IPS-NIHi7 (cell line): ENCODE measurements at regions not wholly inside any gene's neighbourhood (a gene's known extent, or its start where the extent isn't known, plus 50 kb on each side); places are given as distances from the start of the nearest gene placed in this dataset.
A peak's percentile ranks its signal among the peaks of the same experiment; 100 is the strongest.
"Not testable (repeated sequence)": the region's sequence is repeated elsewhere in the genome, so short reads cannot be mapped to it uniquely, and the experiment has no call there.

ENCODE experiments used
- DNase-seq: peaks from one replicate; pipeline ENCODE4 v3.0.0; 2012; ENCODE audit warnings: mixed read lengths; ENCODE audit errors: extremely low spot score

- no peak for DNase-seq
Observed at GRCh38 chr10:111579473-111579872, 502.6 kb downstream of the ADRA2A start.

- DNase-seq: no peak
Observed at GRCh38 chr10:111590703-111591102, 513.9 kb downstream of the ADRA2A start.

DNA sequence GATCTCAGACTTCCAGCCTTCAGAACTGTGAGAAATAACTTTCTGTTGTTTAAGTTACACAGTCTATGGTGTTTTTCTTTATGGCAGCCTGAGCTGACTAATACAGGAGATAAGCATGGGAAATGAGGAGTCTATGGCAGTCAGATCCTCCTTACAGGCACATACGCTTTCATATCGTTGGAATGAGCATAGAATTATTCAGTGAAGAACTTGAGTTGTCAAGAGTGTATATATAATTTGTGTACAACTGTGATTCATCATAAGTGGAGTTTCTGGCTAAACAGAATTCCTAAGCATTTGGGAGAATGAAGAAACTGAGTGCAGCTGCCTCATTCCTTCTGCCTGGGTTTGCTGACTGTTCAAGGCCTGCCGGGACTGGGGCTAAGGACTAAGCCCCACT lies 516.7 kb downstream of the ADRA2A start:
- no peak for DNase-seq

DNA sequence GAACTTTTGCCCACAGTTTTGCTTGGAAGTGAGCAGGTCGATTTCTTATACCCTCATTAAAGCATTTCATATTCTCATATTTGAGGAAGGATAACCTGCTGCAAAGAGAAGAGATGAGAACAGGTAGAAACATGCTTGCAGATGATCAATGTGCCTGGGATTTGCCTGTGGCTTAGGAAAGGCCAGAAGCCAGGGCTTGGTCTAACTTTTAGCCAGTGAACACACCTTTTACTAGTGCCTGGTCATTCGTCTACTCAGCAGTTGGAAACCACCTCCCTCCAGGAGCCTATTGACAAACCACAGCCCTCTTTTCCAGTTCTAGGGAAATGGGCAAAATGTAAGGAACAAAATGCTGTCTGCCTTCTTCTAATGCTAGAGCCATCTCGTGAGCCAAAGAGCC lies 518.3 kb downstream of the ADRA2A start:
- no peak for DNase-seq

- peak; percentile 70 for DNase-seq
Observed at GRCh38 chr10:111598433-111599059, 521.7 kb downstream of the ADRA2A start.

DNA sequence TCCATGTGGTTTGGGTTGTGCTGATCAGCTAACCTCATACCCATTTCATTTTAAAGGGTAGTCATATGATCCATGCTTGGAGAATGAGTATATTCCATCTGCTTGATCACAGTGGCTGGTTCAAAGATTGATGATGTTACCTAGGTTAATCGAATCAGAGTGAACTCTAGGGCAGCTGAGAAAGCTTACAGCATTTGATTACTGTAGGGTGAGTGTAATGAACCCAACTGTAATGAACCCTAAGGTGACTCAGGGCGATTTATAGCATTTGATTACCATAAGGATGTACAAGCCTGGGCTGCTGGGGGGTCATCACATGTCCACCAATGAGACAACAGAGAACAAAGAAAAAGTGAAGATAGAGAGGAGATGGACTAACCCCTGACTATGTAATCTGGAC lies 523.1 kb downstream of the ADRA2A start:
- DNase-seq: no peak

DNA sequence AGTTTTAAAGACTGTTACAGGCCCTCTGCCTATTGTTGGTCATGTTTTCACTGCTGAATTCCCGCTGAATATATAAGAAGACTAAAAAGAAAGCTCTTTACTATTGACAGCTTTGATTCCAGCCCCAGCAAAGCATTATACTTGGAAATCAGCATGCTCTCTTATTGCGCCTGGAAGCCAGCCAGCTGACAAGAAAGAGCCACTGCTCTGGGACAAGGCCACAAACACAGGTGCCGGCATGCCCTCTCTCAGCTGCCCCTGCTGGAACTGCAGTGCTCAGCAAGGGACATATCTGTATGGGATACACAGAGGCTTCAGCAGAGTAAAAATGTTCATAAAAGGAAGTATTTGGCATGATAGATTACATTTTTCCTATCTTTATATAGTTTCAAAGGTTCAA lies 523.9 kb downstream of the ADRA2A start:
- peak; percentile 12 for DNase-seq

DNA sequence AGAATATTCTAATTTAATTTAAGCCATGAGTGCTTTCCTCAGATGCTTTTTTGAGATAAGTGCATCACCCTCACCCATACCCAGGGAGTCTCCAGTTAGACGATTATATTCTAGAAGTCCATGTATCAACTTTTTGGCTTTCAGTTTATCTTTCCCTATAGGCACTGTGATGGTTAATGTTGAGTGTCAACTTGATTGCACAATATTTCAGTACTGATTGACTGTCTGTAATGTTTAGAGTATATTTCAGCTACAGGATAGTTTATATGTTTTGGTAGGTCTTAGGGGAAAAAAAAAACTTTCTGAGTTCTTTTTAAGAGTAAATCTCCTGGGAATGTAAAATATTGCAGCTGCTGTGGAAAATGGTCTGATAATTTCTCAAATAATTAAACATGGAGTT lies 535.4 kb downstream of the ADRA2A start:
- DNase-seq: no peak

DNA sequence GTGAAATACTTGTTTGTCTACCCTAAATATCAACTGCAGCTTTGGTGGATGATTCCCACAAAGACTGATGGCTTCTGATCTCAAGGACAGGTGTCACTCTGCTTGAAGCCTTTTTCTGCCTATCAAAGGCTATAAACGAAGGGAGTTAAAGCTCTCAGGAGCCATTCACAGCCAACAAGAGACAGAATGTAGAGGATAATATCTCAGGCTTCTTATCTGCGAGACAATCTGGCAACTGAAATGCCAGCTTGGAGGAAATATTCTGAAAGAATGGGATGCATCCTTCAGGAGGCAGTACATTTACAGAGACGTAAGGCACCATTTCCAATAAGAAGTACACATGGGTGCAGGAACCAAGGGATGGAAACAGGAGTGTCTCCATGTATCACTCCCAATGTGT lies 549.4 kb downstream of the GPAM start:
- DNase-seq: no peak

GRCh38 chr10:111646021-111646420 lies 537.5 kb downstream of the GPAM start:
- DNase-seq: no peak

- no peak for DNase-seq
Observed at GRCh38 chr10:111648046-111648445, 535.5 kb downstream of the GPAM start.

- not testable (repeated sequence) for DNase-seq
Observed at GRCh38 chr10:111649080-111649479, 534.5 kb downstream of the GPAM start.

DNA sequence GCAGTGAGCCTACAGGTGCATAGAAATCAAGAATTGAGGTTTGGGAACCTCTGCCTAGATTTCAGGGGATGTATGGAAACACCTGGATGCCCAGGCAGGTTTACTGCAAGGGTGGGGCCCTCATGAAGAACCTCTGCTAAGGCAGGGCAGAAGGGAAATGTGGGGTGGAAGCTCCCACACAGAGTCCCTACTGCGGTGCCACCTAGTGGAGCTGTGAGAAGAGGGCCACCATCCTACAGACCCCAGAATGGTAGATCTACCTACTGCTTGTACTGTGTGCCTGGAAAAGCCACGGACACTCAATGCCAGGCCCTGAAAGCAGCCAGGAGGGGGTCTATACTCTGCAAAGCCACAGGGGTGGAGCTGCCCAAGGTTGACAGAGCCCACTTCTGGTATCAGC lies 533.5 kb downstream of the GPAM start:
- DNase-seq: no peak

DNA sequence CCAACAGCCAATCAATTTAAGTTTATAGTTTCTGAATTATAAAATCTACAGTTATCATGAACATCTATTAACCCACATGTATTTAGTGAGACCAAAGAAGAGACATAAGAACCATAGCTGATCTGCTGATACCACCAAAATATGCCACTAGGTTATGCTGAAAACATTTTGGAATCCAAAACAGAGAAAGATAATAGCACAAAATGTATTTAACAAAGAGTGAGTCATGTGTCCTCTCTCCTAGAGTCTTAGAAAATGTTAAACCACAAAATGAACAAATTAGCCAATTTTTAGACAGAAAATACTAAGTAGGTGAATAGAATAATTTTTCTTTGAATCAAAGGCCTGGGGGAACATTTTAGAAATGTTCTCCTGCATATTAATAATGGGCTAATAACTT lies 527.5 kb downstream of the GPAM start:
- no peak for DNase-seq

GRCh38 chr10:111677759-111678158 lies 505.8 kb downstream of the GPAM start:
- no peak for DNase-seq

DNA sequence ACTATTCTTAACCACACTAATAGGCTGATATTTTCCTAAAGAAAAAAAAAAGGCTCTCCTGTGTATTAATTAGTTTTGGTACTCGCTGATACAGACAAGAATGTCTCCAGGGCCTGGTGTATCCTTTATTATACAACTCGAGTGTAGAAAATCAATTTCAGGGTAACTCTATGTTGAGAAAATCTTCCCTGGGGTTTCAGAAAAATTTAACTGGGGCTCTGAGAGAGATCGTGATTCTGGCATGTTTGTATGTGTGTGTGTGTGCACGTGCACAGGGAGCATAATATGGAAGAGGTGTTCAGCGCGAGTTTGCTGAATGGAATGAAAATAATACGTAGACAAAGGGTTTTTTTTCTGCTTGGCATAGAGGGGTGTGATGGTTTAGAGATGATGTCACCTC lies 496.8 kb downstream of the GPAM start:
- DNase-seq: no peak

- DNase-seq: no peak
Observed at GRCh38 chr10:111698711-111699110, 484.9 kb downstream of the GPAM start.

DNA sequence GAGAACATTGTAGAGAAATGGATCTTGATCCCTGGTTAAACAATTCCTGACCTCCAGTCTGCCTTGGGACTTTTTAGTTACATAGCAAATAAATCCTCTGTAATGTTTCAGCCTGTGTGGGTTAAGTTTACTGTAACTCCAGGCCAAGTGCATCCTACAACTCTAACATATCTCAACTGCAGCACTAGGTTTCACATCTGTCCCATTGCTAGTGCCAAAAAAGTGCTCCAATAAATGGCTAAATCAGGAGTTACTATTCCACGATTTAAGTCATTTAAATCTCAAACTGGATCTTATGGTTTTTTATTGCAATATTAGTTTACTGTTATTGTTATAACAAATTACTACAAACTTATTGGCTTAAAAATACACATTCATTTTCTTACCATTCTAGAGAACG lies 479.6 kb downstream of the GPAM start:
- no peak for DNase-seq

DNA sequence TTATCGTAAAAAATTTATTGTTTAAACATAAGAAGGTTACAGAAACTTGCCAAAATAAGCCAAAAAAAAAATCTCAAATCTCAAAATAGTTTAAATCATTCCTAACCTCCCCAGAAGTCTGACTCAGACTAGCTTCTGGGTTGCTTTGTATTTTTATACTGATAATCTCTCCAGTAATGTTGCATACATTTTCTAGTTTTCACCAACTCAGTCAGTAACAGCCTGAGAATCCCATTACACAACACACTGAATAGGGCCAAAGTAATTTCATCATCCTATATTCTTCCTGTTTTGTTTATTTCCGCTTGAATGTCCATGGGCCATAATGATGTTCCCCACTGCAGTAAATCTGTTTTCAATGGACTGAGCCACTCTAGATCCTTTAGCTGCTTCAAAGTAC lies 478.5 kb downstream of the GPAM start:
- DNase-seq: no peak

DNA sequence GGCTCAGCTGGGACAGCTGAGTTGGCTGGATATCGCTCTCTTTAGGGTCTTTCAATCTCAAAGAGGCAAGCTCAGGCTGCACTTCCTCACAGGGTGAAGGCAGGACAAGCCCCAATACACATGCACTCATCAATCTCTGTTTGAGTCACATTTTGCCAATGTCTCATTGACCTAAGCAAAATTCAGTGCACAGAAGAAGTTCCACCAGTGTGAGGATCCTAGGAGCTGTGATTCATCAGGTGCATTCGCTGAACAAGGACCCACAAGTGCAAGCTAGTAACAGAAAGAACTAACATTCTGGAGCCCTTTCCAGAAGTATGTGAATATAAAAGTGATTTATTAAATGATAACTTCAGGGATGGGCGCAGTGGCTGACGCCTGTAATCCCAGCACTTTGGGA lies 477.2 kb downstream of the GPAM start:
- no peak for DNase-seq

DNA sequence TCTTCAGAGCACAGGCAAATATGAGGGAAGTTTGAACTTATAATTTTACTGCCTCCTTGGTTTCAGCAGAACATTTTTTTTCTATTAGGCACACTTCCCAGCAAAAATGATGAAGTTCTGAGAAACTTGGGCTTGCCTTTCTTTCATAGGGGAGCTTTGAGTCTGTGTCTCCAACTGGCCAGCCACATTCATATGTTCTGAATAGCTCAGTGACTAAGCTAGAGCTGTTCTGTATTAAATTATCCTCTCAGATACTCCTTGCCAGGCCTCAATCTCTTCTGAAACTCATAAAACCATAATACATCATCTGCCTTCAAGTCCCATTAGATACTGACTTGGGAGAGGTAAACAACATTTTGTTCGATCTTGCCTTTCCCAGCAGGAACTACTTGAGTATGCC lies 476.5 kb downstream of the GPAM start:
- DNase-seq: no peak

GRCh38 chr10:111709603-111710002 lies 474.0 kb downstream of the GPAM start:
- no peak for DNase-seq

- DNase-seq: no peak
Observed at GRCh38 chr10:111716032-111716431, 467.5 kb downstream of the GPAM start.

- DNase-seq: no peak
Observed at GRCh38 chr10:111724121-111724520, 459.4 kb downstream of the GPAM start.
